Hematopoietic multipotent progenitor cell (in vitro differentiated cells): ENCODE measurements at regions not wholly inside any gene's neighbourhood (a gene's known extent, or its start where the extent isn't known, plus 50 kb on each side); places are given as distances from the start of the nearest gene placed in this dataset.
"Not testable (repeated sequence)": the region's sequence is repeated elsewhere in the genome, so short reads cannot be mapped to it uniquely, and the experiment has no call there.

Source experiments
- DNase-seq, 3 donors: peaks; one replicate each; pipeline ENCODE4 v3.0.0-alpha.2; 2011 to 2015; ENCODE audit warnings: low read depth in 2 of 3, low spot score in 2 of 3

- DNase-seq = no peak
Measured at GRCh38 chr14:89056394-89056793, 231.9 kb downstream of the TTC8 start.

DNA sequence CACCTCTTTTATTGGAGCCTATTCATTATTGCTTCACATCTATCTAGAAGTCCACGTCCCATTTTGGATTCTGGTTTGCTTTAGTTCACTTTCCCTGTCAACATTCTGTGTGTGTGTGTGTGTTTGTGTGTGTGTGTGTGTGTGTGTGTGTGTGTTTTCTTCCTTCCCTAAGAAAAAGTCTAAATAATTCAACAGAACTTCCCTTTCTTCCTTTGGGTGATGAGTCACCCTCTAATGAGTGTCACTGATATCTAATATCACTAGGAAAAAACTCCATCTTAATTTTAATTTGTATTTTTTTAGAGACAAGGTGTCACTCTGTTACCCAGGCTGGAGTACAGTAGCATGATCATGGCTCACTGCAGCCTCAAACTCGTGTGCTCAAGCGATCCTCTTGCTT is 234.2 kb downstream of the TTC8 start:
- peak in 2 of 3 donors; percentile 5 to 9 for DNase-seq

DNA sequence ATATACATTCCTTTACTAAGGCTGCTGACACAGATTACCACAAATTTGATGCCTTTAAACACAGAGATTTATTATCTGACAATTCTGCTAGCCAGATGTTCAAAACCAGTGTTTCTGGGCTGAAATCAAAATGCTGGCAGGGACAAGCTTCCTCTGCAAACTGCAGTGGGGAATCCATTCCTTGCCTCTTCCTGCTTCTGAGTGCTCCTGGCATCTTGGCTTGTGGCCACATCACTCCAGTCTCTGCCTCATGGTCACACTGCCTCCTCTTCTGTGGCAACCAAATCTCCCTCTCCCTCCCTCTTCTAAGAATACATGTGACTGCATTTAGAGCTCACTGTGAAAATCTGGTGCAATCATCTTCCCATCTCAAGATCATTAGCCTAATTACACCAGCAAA is 235.7 kb downstream of the TTC8 start:
- DNase-seq = no peak

DNA sequence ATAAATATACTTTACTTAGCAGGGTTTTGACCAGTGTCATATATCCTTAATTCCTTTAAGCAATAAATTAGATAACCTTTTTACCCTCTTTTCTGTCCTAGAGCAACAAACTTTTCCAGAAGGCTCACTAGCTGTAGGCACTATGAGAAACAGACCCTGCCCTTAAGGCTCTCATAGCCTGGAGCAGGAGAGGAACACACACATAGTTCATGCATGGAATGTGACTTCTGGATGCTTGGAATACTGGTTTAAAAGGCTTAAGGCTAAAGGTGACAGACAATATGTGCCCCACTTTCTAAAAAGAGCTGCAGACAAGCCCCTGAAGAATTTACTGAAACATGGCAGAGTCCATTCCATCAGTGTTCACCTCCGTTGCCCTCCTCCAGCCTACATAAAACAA is 237.2 kb downstream of the TTC8 start:
- DNase-seq = no peak

DNA sequence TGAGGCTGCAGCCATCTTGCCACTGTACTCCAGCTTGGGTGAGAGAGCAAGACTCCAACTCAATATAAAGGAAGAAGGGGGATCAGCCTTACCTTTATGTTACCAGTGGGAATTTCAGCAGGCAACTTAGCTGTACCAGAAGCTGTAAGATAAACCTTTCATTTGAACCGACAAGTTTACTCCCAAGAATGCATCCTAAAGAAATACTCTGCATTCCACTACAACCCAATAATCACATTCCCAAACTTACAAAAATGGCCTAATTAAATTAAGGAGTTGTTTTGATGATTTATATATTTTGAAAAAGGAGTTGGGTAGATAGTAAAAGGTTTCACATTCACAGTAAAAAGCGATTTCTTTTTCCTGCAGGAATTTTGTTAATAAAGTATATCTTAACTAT is 241.4 kb downstream of the TTC8 start:
- DNase-seq = no peak

GRCh38 chr14:89067293-89067972 is 243.0 kb downstream of the TTC8 start:
- DNase-seq = no peak

GRCh38 chr14:89078021-89078795 is 253.8 kb downstream of the TTC8 start:
- DNase-seq = no peak

- no peak for DNase-seq
Measured at GRCh38 chr14:89085231-89085731, 260.8 kb downstream of the TTC8 start.

GRCh38 chr14:89085737-89086382 is 261.4 kb downstream of the TTC8 start:
- DNase-seq = no peak

- no peak for DNase-seq
Measured at GRCh38 chr14:89088530-89088929, 264.1 kb downstream of the TTC8 start.

DNA sequence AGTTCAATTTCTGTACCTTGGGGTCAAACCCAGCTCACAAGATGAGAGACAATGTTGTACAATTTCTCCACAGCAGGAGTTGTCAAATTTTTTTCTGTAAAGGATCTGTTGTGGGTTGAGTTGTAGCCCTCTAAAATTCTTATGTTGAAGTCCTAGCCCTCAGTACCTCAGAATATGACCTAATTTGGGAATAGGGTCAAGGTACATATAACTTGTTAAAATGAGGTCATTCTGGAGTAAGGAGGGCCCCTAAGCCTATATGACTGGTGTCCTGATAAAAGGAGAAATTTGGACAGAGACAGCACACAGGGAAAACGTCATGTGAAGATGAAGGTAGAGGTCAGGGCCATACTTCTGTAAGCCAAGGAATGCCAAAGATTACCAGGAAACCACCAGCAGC is 264.9 kb downstream of the TTC8 start:
- no peak for DNase-seq

DNA sequence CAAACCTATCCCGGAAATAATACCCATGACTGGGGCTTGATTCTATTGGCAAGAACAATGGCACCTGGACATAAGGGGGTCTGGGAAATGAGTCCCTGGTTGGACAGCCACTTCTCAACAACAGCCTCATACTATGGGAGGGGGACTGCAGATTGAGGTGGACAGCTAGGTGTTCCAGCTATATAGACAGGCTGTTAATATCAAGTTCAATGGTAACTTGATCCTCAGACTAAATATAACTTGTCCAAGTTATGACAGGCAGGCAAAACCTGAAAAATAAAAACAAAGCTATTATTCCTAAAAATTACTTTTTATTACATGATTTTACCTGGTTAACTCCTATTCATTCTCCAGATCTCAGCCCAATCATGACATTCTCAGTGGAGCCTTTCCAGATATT is 267.3 kb downstream of the TTC8 start:
- no peak for DNase-seq

DNA sequence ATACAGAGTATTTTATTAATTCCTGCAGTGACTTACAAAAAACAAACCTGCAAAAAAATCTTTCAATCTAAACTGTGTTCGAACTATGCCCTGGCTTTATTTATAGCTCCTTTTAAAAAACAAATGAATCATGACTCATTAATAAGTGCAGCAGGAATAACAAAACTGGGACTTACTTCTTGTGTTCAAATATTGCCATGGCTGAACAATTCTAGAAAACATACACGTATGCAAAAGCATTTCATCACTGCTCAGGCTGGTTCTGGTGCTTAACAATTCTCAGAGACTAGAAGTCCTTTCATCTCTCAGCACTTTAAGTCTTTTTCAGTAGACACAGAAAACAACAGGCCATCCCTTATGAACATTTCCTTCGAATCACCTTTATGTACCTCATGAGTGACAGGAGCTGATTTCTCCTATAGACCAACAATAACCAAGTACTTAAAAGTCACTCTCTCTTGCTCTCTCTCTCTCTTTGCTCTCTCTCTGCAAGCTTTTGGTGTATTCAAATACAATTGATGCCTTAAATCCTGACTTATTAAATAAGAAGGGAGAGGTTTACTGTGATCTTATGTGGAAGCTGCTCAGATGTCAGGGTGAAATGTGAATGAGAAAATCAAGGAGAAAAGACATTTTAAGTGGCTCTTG is 268.8 kb downstream of the TTC8 start:
- DNase-seq = no peak

- no peak for DNase-seq
Measured at GRCh38 chr14:89095036-89095435, 270.6 kb downstream of the TTC8 start.

DNA sequence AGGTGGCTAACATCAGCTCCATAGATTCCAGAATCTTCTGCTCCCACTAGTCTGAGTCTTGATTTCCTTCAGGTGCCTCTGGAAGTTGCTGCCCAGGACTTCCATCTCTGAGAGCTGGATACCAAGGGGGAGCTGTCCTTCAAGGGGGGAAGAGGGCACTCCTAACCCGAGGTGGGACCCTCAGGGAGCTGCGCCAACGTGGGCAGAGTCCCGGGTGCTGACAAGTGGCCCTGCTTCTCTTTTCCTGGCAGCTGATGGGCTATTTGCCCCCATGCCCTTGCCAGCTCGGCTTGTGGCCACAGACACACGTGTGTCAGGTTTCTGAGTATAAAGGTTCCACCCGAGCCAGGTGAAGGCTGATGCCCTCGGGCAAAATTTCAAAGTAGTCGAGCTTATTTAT is 272.5 kb downstream of the TTC8 start:
- no peak for DNase-seq

- DNase-seq = no peak
Measured at GRCh38 chr14:89098254-89098653, 273.8 kb downstream of the TTC8 start.

GRCh38 chr14:89104171-89104817 is 279.8 kb downstream of the TTC8 start:
- not testable (repeated sequence) for DNase-seq

GRCh38 chr14:89104861-89105260 is 280.4 kb downstream of the TTC8 start:
- DNase-seq = not testable (repeated sequence)
